ENCODE measurements at regions not wholly inside any gene's neighbourhood (a gene's known extent, or its start where the extent isn't known, plus 50 kb on each side); places are given as distances from the start of the nearest gene placed in this dataset.

GRCh38 chr14:85214471-85214870 lies 315.5 kb upstream of the FLRT2 start:
- H3K4me3 ChIP-seq (ENCODE audit: low read depth, low read length), result no peak overlapping the region
- DNase-seq (ENCODE audit: low read depth), result no peak
- TF ChIP-seq CTCF (IDR thresholded peaks at IDR 0.05; ENCODE audit: insufficient read depth, low read depth, low read length, missing control alignments), result no peak

DNA sequence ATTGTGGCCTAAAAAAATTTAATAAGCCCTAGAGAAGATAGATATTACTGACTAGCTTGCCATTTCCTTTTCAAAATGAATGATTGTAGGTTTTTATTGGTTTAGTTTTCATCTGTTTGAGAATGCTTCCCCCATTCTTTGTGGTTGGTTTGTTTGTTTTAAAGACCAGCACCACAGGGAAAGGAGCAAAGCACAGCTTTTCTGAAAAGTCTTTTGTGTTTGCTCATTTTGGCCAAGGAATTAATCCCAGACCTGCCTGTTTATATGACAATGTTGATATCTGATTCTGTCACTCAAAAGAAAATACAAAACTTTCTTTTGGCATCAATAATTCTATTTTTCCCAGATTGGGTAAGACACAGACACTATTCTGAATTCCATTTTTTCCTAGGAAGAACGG lies 312.5 kb upstream of the FLRT2 start:
- no peak for TF ChIP-seq CTCF (IDR thresholded peaks at IDR 0.05; ENCODE audit: insufficient read depth, low read depth, low read length, missing control alignments)
- DNase-seq (ENCODE audit: low read depth), result no peak
- H3K4me3 ChIP-seq (ENCODE audit: low read depth, low read length), result no peak overlapping the region

DNA sequence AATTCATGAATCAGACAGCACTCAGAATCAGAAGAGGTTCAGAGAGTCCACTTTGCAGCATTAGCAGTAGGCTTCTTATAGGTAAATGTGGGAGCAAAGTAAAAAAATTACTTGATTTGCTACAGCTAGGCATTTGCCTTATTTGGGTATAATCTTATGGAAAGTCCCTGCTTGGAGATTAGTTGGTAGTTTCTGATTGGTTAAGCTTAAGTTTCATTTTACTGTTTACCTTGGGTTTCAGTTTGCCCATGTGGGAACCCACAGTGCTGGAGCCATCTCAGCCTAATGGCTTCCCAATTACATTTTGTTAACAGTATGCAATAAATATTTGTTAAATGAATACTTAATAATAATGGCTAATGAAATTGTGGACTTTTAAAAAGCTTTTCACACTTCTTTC lies 311.0 kb upstream of the FLRT2 start:
- no peak for DNase-seq (ENCODE audit: low read depth)
- no peak for TF ChIP-seq CTCF (IDR thresholded peaks at IDR 0.05; ENCODE audit: insufficient read depth, low read depth, low read length, missing control alignments)
- no peak overlapping the region for H3K4me3 ChIP-seq (ENCODE audit: low read depth, low read length)

- no peak for DNase-seq (ENCODE audit: low read depth)
- no peak overlapping the region for H3K4me3 ChIP-seq (ENCODE audit: low read depth, low read length)
- no peak for TF ChIP-seq CTCF (IDR thresholded peaks at IDR 0.05; ENCODE audit: insufficient read depth, low read depth, low read length, missing control alignments)
Measured at GRCh38 chr14:85221832-85222231, 308.1 kb upstream of the FLRT2 start.

DNA sequence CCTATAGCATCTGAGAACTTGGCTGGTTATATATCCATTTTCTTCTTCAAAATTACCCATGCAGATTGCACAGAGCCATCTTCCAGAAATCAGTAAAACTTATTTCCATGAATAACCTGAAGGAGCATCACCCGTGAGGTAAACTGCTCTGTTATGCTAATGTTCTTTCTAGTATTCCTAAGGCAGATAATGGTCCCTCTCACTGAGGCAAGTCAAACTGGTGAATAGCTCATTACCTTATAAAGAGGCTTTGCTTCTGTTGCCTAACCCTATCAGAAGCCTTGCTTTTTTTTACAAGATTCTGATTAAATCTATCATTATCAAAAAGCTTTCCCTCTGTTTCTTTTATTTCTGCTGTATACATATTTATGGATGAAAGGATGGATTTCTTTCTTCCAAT lies 307.6 kb upstream of the FLRT2 start:
- H3K4me3 ChIP-seq (ENCODE audit: low read depth, low read length), result no peak overlapping the region
- TF ChIP-seq CTCF (IDR thresholded peaks at IDR 0.05; ENCODE audit: insufficient read depth, low read depth, low read length, missing control alignments), result no peak
- DNase-seq (ENCODE audit: low read depth), result no peak

GRCh38 chr14:85223667-85224066 lies 306.3 kb upstream of the FLRT2 start:
- H3K4me3 ChIP-seq (ENCODE audit: low read depth, low read length), result no peak overlapping the region
- no peak for DNase-seq (ENCODE audit: low read depth)
- TF ChIP-seq CTCF (IDR thresholded peaks at IDR 0.05; ENCODE audit: insufficient read depth, low read depth, low read length, missing control alignments), result no peak

GRCh38 chr14:85224241-85224640 lies 305.7 kb upstream of the FLRT2 start:
- no peak for TF ChIP-seq CTCF (IDR thresholded peaks at IDR 0.05; ENCODE audit: insufficient read depth, low read depth, low read length, missing control alignments)
- H3K4me3 ChIP-seq (ENCODE audit: low read depth, low read length), result no peak overlapping the region
- no peak for DNase-seq (ENCODE audit: low read depth)

Data from GM12865 (cell line).